ENCODE measurements at regions not wholly inside any gene's neighbourhood (a gene's known extent, or its start where the extent isn't known, plus 50 kb on each side); places are given as distances from the start of the nearest gene placed in this dataset.

DNA sequence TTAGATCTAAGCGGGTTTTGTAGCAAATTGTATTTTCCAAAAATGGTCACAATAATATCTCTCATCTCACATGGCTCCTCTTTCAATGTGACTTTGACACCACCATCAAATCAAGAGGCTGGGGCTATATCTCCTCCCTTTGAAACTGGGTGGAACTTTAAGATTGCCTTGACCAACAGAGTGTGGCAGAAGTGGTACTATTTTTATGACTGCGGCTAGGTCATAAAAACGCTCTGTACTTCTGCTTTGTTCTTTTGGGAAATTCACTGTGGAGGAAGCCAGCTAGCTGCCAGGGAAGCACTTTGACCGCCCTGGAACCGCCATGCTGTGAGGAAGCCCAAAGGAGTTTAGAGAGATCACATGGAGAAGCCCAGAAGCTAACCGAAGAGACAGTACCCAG is 50.7 kb upstream of the ACOT11 start:
- Histone ChIP-seq H3K4me1 (peaks cover 0 to 6% of the 10 kb centered on the region in 2 donors), H3K4me3 (no peak overlapping the region), H3K27ac (no peak overlapping the region), H3K27me3 (no peaks in the 10 kb centered on the region), H3K9me3 (no peaks in the 10 kb centered on the region), H3K36me3 (no peaks in the 10 kb centered on the region)
- TF ChIP-seq POLR2A (IDR thresholded peaks at IDR 0.05), result no peak
- TF ChIP-seq, protein P1, sequence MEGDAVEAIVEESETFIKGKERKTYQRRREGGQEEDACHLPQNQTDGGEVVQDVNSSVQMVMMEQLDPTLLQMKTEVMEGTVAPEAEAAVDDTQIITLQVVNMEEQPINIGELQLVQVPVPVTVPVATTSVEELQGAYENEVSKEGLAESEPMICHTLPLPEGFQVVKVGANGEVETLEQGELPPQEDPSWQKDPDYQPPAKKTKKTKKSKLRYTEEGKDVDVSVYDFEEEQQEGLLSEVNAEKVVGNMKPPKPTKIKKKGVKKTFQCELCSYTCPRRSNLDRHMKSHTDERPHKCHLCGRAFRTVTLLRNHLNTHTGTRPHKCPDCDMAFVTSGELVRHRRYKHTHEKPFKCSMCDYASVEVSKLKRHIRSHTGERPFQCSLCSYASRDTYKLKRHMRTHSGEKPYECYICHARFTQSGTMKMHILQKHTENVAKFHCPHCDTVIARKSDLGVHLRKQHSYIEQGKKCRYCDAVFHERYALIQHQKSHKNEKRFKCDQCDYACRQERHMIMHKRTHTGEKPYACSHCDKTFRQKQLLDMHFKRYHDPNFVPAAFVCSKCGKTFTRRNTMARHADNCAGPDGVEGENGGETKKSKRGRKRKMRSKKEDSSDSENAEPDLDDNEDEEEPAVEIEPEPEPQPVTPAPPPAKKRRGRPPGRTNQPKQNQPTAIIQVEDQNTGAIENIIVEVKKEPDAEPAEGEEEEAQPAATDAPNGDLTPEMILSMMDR (IDR thresholded peaks at IDR 0.05), result no peak
- TF ChIP-seq POLR2AphosphoS5 (IDR thresholded peaks at IDR 0.05), result no peak
- DNase-seq (ENCODE audit: low spot score in 2 of 2), result no peak
- intact Hi-C loops (cut with DNase I; ENCODE audit: low total_unique reads), result loop anchor here (10.0 kb wide), 1 partner anchor 373 kb away; no protein-coding TSS in a partner anchor

DNA sequence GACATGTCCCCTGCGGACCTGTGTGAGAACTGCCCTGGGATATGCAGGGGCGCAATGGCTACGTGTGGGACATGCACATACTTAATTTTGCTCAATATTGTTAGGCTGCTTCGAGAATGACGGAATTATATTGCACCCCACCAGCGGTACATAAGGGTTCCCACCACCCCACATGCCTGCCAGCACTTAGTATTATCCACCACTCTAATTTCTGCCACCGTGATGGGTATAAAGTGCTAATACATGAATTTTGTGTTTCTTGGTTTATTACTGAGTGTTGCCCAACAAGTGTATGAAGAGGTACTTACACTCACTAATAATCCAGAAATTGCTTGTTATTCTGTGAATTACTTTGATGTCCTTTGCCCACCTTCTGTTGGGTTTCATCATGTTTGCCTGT is 52.1 kb upstream of the ACOT11 start:
- TF ChIP-seq, protein P1 (IDR thresholded peaks at IDR 0.05), result no peak
- TF ChIP-seq POLR2AphosphoS5 (IDR thresholded peaks at IDR 0.05) (no peak), POLR2A (IDR thresholded peaks at IDR 0.05) (no peak)

DNA sequence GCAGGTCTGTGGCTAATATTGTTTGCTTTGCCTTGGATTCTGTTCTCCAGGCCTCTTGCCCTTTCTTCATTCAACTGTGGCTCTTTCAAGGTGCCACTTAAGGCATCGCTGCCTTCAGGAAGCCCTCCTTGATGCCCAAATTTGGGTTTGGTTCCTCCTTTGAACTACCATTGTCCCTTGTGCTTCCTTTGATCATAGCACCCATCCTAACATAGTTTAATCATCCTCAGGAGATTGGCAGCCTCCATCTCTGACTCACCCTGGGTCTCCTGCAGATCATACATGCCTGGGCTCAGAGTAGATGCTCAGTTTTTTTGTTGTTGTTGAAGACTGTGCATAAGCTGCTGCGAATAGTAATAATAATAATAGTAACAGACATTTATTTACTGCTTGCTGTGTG is 54.4 kb upstream of the ACOT11 start:
- Histone ChIP-seq H3K9me3 (no peaks in the 10 kb centered on the region), H3K4me3 (no peak overlapping the region), H3K36me3 (no peaks in the 10 kb centered on the region), H3K4me1 (no peaks in the 10 kb centered on the region), H3K27ac (no peak overlapping the region), H3K27me3 (no peaks in the 10 kb centered on the region)
- intact Hi-C loops (cut with DNase I; ENCODE audit: low total_unique reads), result loop anchor here (10.0 kb wide), 1 partner anchor 369 kb away; no protein-coding TSS in a partner anchor
- DNase-seq (ENCODE audit: low spot score in 2 of 2), result no peak
- TF ChIP-seq, protein P1 (IDR thresholded peaks at IDR 0.05), result no peak
- TF ChIP-seq POLR2AphosphoS5 (IDR thresholded peaks at IDR 0.05) (no peak), POLR2A (IDR thresholded peaks at IDR 0.05) (no peak)

More for the DNA sequence above, 52.1 kb upstream of the ACOT11 start:
- intact Hi-C loops (cut with DNase I; ENCODE audit: low total_unique reads), result loop anchor here (10.0 kb wide), 1 partner anchor 371 kb away; no protein-coding TSS in a partner anchor
- Histone ChIP-seq H3K4me1 (peaks cover 0 to 6% of the 10 kb centered on the region in 2 donors), H3K27me3 (no peaks in the 10 kb centered on the region), H3K9me3 (no peaks in the 10 kb centered on the region), H3K4me3 (no peak overlapping the region), H3K27ac (no peak overlapping the region), H3K36me3 (no peaks in the 10 kb centered on the region)
- no peak for DNase-seq (ENCODE audit: low spot score in 2 of 2)

DNA sequence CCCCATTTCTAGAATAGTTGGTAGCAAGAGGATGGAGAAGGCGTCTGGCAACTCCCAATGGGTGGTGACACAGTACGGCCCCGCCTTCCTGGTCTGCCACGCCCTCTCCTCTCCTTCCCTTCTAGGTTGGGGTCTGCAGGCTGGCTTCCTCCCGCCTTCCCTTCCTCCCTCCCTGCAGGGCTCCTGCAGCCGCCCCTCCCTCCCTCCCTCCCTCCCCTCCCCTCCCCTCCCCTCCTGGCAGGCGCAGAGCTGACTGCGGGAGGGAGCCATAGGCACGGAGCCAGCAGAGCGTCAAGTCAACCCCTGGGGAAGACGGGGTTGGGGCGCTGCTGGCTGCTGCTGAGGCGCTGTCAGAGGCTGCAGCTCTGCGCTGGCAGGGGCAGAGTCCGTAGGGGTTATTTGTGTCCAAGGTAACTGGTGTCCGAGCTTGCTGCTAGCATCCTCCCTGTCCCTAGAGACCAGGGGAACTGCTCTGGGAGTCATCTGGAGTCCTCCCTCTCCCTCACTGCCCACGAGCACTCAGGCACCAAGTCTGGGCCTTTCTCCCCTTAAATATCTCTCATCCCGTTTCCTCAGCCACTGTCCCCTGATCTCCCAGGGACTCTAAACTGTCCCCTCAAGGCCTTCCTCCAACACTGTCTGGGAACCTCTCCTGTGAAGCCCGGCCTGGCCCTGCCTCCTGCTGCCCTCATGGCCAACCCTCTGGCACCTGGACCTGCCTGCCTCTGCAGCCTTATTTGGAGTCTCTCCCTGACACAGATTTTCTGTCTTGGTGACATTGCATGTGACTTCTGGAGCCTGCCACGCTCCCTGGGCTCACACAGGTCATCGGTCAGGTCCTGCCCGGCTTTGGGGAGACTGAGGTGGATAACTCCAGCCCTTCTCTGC is 57.4 kb upstream of the ACOT11 start:
- H3K4me3 ChIP-seq, result peak overlapping the region in 1 of 3 donors; percentile 25
- H3K9me3 ChIP-seq, result no peaks in the 10 kb centered on the region
- no peak for DNase-seq (ENCODE audit: low spot score in 2 of 2)
- no peaks in the 10 kb centered on the region for H3K36me3 ChIP-seq
- H3K27ac ChIP-seq, result no peak overlapping the region
- intact Hi-C loops (cut with DNase I; ENCODE audit: low total_unique reads), result loop anchor here (10.0 kb wide), 1 partner anchor 366 kb away; no protein-coding TSS in a partner anchor
- H3K4me1 ChIP-seq, result peaks cover 0 to 5% of the 10 kb centered on the region in 2 donors
- no peaks in the 10 kb centered on the region for H3K27me3 ChIP-seq
- no peak for TF ChIP-seq POLR2A (IDR thresholded peaks at IDR 0.05)
- TF ChIP-seq POLR2AphosphoS5 (IDR thresholded peaks at IDR 0.05), result no peak
- TF ChIP-seq, protein P1 (IDR thresholded peaks at IDR 0.05), result no peak
